HUES6 (cell line): ENCODE measurements at regions not wholly inside any gene's neighbourhood (a gene's known extent, or its start where the extent isn't known, plus 50 kb on each side); places are given as distances from the start of the nearest gene placed in this dataset.

ENCODE experiments used
- H3K27ac ChIP-seq: 2 replicates; pipeline ENCODE4 v1.7.0; 2013; ENCODE audit warnings: low read depth, mild to moderate bottlenecking, low read length, inconsistent platforms
- H3K27me3 ChIP-seq: 2 replicates; pipeline ENCODE4 v1.6.1; 2013; ENCODE audit warnings: low read length; ENCODE audit not compliant: control insufficient read depth, insufficient read depth
- H3K36me3 ChIP-seq: 2 replicates; pipeline ENCODE4 v1.6.1; 2013; ENCODE audit warnings: low read length; ENCODE audit not compliant: control insufficient read depth, insufficient read depth
- H3K4me1 ChIP-seq: 2 replicates; pipeline ENCODE4 v1.6.1; 2013; ENCODE audit warnings: low read length; ENCODE audit not compliant: control insufficient read depth, insufficient read depth
- H3K4me3 ChIP-seq: 2 replicates; pipeline ENCODE4 v1.5.1; 2013; ENCODE audit warnings: low read depth, low read length
- H3K9ac ChIP-seq: one replicate; pipeline ENCODE4 v1.6.1; 2013; ENCODE audit warnings: mild to moderate bottlenecking, low read length
- H3K9me3 ChIP-seq: 2 replicates; pipeline ENCODE4 v1.6.1; 2013; ENCODE audit warnings: low read depth, low read length; ENCODE audit not compliant: control insufficient read depth, insufficient read depth

DNA sequence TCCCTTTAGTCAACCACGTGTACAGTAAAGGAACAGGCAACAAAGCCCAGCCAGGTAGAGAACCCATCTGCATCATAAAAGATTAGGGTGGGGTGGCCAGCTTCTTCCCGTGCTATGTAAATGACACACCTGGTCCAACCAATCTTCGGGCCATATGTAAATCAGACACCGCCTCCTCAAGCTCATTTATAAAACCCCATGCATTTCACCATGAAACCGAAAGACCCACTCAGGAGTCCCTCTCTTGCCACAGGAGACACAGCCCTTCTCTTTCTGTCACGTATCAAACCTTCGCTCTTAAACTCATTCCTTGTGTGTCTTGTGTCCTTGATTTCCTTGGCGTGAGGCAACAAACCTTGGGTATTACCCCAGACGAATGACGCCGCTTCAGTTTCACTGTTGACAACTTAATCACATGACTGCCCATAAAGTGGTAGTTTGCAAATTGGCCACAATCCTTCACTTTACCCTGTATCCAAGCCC is 59.8 kb upstream of the TBPL2 start:
- Histone ChIP-seq H3K4me3 (no peak overlapping the region), H3K36me3 (no peaks in the 10 kb centered on the region), H3K27ac (peak overlapping the region; percentile 16; the same call in 1 of the 2 replicates), H3K9ac (peak overlapping the region; percentile 51), H3K27me3 (no peaks in the 10 kb centered on the region), H3K4me1 (peaks cover 18% of the 10 kb centered on the region), H3K9me3 (no peaks in the 10 kb centered on the region)

- H3K4me1 ChIP-seq = peaks cover 18% of the 10 kb centered on the region
- no peak overlapping the region for H3K4me3 ChIP-seq
- no peak overlapping the region for H3K9ac ChIP-seq
- H3K27me3 ChIP-seq = no peaks in the 10 kb centered on the region
- H3K27ac ChIP-seq = no peak overlapping the region
- H3K9me3 ChIP-seq = no peaks in the 10 kb centered on the region
- H3K36me3 ChIP-seq = no peaks in the 10 kb centered on the region
Observed at GRCh38 chr14:55500708-55501107, 60.3 kb upstream of the TBPL2 start.

- no peak overlapping the region for H3K27ac ChIP-seq
- no peak overlapping the region for H3K4me3 ChIP-seq
- H3K27me3 ChIP-seq = no peaks in the 10 kb centered on the region
- no peak overlapping the region for H3K9ac ChIP-seq
- H3K9me3 ChIP-seq = no peaks in the 10 kb centered on the region
- no peaks in the 10 kb centered on the region for H3K36me3 ChIP-seq
- H3K4me1 ChIP-seq = peaks cover 18% of the 10 kb centered on the region
Observed at GRCh38 chr14:55502746-55503284, 62.4 kb upstream of the TBPL2 start.

- Histone ChIP-seq H3K36me3 (no peaks in the 10 kb centered on the region), H3K27ac (no peak overlapping the region), H3K9ac (no peak overlapping the region), H3K4me3 (no peak overlapping the region), H3K4me1 (no peaks in the 10 kb centered on the region), H3K27me3 (no peaks in the 10 kb centered on the region), H3K9me3 (peaks cover 4% of the 10 kb centered on the region)
Observed at GRCh38 chr14:55505846-55506245, 65.4 kb upstream of the TBPL2 start.

- H3K9me3 ChIP-seq = peaks cover 8% of the 10 kb centered on the region
- no peak overlapping the region for H3K4me3 ChIP-seq
- no peak overlapping the region for H3K9ac ChIP-seq
- no peaks in the 10 kb centered on the region for H3K4me1 ChIP-seq
- no peaks in the 10 kb centered on the region for H3K27me3 ChIP-seq
- no peak overlapping the region for H3K27ac ChIP-seq
- no peaks in the 10 kb centered on the region for H3K36me3 ChIP-seq
Observed at GRCh38 chr14:55508676-55509075, 68.3 kb upstream of the TBPL2 start.

GRCh38 chr14:55512421-55512820 is 67.6 kb upstream of the KTN1 start:
- Histone ChIP-seq H3K27me3 (no peaks in the 10 kb centered on the region), H3K27ac (no peak overlapping the region), H3K4me1 (no peaks in the 10 kb centered on the region; the same call in 1 of the 2 replicates), H3K9me3 (peaks cover 8% of the 10 kb centered on the region), H3K36me3 (no peaks in the 10 kb centered on the region), H3K4me3 (no peak overlapping the region), H3K9ac (no peak overlapping the region)

DNA sequence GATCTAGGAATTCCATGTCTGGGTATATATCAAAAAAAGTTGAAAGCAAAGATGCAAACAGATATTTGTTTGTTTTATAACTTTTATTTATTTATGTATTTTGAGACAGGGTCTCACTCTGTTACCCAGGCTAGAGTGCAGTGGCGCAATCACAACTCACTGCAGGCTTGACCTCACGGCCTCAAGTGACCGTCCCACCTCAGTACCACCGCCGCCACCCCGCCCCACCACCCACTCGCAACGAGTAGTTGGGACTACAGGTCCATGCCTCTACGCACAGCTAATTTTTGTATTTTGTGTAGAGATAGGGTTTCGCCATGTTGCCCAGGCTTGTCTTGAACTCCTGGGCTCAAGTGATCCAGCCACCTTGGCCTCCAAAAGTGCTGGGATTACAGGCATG is 66.5 kb upstream of the KTN1 start:
- Histone ChIP-seq H3K4me3 (no peak overlapping the region), H3K27ac (no peak overlapping the region), H3K9me3 (peaks cover 8% of the 10 kb centered on the region), H3K27me3 (no peaks in the 10 kb centered on the region), H3K4me1 (no peaks in the 10 kb centered on the region; the same call in 1 of the 2 replicates), H3K36me3 (no peaks in the 10 kb centered on the region), H3K9ac (no peak overlapping the region)

GRCh38 chr14:55514819-55515490 is 65.1 kb upstream of the KTN1 start:
- Histone ChIP-seq H3K9ac (no peak overlapping the region), H3K27ac (no peak overlapping the region), H3K4me3 (no peak overlapping the region)

DNA sequence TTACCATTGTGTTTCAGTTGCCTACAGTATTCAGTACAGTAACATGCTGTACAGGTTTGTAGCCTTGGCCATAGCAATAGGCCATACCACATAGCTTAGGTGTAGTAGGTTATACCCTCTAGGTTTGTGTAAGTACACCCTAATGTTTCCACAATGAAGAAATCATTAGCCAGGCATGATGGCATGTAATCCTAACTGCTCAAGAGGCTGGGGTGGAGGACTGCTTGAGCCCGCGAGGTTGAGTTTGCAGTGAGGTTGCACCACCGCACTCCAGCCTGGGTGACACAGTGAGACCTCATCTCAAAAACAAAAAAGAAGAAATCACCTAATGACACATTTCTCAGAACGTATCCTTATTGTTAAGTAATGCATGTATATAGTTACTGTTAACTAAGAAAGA is 63.2 kb upstream of the KTN1 start:
- Histone ChIP-seq H3K36me3 (no peaks in the 10 kb centered on the region), H3K4me1 (no peaks in the 10 kb centered on the region; the same call in 1 of the 2 replicates), H3K4me3 (no peak overlapping the region), H3K9me3 (no peaks in the 10 kb centered on the region), H3K27me3 (no peaks in the 10 kb centered on the region), H3K9ac (no peak overlapping the region), H3K27ac (no peak overlapping the region)

More at GRCh38 chr14:55514819-55515490, 65.1 kb upstream of the KTN1 start:
- H3K27me3 ChIP-seq = no peaks in the 10 kb centered on the region
- H3K36me3 ChIP-seq = no peaks in the 10 kb centered on the region
- H3K4me1 ChIP-seq = no peaks in the 10 kb centered on the region; the same call in 1 of the 2 replicates
- peaks cover 8% of the 10 kb centered on the region for H3K9me3 ChIP-seq

DNA sequence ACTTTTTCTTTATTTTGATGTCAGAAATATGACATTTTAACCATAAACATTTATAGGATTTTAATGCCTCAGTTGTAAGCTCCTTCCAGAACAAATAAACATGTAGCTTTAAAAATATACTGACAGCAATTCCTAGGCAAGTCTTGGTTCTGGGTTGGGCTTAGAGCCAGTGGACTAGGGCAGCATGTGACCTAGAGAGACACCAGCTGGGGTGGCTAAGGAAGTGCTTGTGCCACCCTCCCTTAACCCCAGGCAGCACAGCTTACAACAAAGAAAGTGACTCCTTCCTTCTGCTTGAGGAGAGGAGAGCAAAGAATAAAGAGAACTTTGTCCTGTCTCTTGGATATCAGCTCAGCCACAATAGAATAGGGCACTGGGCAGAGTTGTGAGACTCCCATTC is 61.6 kb upstream of the KTN1 start:
- Histone ChIP-seq H3K27ac (no peak overlapping the region), H3K27me3 (no peaks in the 10 kb centered on the region), H3K4me3 (no peak overlapping the region), H3K4me1 (no peaks in the 10 kb centered on the region; the same call in 1 of the 2 replicates), H3K9ac (no peak overlapping the region), H3K9me3 (no peaks in the 10 kb centered on the region), H3K36me3 (no peaks in the 10 kb centered on the region)

DNA sequence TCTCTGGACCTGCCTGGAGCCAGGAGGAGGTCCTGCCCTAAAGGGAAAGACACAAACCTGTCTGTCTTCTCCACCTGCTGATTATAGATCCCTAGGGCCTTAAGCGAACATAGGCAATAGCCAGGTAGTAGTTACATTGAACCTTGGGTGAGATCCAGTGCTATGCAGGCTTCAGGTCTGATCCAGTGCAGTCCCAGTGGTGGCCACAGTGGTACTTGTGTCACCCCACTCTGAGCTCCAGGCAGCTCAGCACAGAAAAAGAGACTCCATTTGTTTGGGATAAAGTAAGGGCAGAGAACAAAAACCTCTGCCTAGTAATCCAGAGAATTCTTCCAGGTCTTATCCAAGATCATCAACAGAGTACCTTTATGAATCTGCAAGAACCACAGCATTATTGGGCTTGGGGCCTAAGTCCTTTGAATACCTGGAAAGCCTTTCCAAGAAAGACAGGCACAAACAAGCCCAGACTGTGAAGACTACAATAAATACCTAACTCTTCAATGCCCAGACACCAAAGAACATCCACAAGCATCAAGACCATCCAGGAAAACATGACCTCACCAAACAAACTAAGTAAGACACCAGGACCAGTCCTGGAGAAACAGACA is 60.4 kb upstream of the KTN1 start:
- Histone ChIP-seq H3K9me3 (no peaks in the 10 kb centered on the region), H3K27ac (no peak overlapping the region)

More for the DNA sequence above, 60.4 kb upstream of the KTN1 start:
- Histone ChIP-seq H3K4me1 (no peaks in the 10 kb centered on the region; the same call in 1 of the 2 replicates), H3K36me3 (no peaks in the 10 kb centered on the region), H3K9ac (no peak overlapping the region), H3K4me3 (no peak overlapping the region), H3K27me3 (no peaks in the 10 kb centered on the region)
